ENCODE measurements at regions not wholly inside any gene's neighbourhood (a gene's known extent, or its start where the extent isn't known, plus 50 kb on each side); places are given as distances from the start of the nearest gene placed in this dataset.

- no peaks in the 10 kb centered on the region for H3K79me2 ChIP-seq (ENCODE audit: insufficient read depth, low read length)
- no peak overlapping the region for H3K9ac ChIP-seq (ENCODE audit: low read depth, low read length, poor library complexity, severe bottlenecking)
- H3K9me3 ChIP-seq (ENCODE audit: insufficient read depth, low read depth, low read length), result no peaks in the 10 kb centered on the region
- no peaks in the 10 kb centered on the region for H3K36me3 ChIP-seq (ENCODE audit: insufficient read depth, low read length)
- no peak overlapping the region for H3K4me2 ChIP-seq (ENCODE audit: low read depth, low read length, poor library complexity, severe bottlenecking)
- H3K9me2 ChIP-seq (replicated peaks; ENCODE audit: low read depth, low read length), result no peaks in the 10 kb centered on the region
- no peaks in the 10 kb centered on the region for H4K20me1 ChIP-seq (ENCODE audit: insufficient read depth, low read length, poor library complexity, severe bottlenecking)
- H3K4me1 ChIP-seq (ENCODE audit: insufficient read depth, low read length, poor library complexity, severe bottlenecking), result no peaks in the 10 kb centered on the region
- no peak overlapping the region for H3K4me3 ChIP-seq (ENCODE audit: low read length, poor library complexity, severe bottlenecking)
- H2AFZ ChIP-seq (ENCODE audit: low read length), result no peak overlapping the region
- TF ChIP-seq CTCF (conservative IDR thresholded peaks at IDR 0.05; ENCODE audit: low read length) (no peak), EZH2phosphoT487 (IDR thresholded peaks at IDR 0.05; ENCODE audit: borderline replicate concordance) (no peak)
- no peaks in the 10 kb centered on the region for H3K27me3 ChIP-seq (ENCODE audit: insufficient read depth, low read length, poor library complexity, severe bottlenecking)
- H3F3A ChIP-seq (ENCODE audit: low read depth), result no peaks in the 10 kb centered on the region
Measured at GRCh38 chr12:77372026-77372425, 306.7 kb upstream of the E2F7 start.

DNA sequence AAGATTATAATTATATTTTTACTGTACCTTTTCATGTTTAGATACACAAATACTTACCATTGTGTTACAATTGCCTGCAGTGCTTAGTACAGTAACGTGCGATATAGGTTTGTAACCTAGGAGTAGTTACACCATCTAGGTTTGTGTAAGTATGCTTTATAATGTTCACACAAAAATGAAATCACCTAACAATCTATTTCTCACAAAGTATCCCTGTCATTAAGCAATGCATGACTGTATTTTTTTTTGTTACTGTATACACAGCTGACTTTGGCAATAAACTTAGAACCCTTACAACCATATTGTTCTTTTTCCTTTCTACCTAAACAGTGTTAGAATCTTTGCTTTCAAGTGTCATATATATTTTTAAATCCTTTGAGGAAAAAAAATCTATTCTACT lies 303.0 kb upstream of the E2F7 start:
- Histone ChIP-seq H3K9ac (ENCODE audit: low read depth, low read length, poor library complexity, severe bottlenecking) (no peak overlapping the region), H3K36me3 (ENCODE audit: insufficient read depth, low read length) (no peaks in the 10 kb centered on the region), H3K79me2 (ENCODE audit: insufficient read depth, low read length) (no peaks in the 10 kb centered on the region), H3F3A (ENCODE audit: low read depth) (no peaks in the 10 kb centered on the region), H3K9me2 (replicated peaks; ENCODE audit: low read depth, low read length) (no peaks in the 10 kb centered on the region), H3K4me2 (ENCODE audit: low read depth, low read length, poor library complexity, severe bottlenecking) (no peak overlapping the region), H3K27me3 (ENCODE audit: insufficient read depth, low read length, poor library complexity, severe bottlenecking) (no peaks in the 10 kb centered on the region), H3K4me1 (ENCODE audit: insufficient read depth, low read length, poor library complexity, severe bottlenecking) (no peaks in the 10 kb centered on the region), H4K20me1 (ENCODE audit: insufficient read depth, low read length, poor library complexity, severe bottlenecking) (no peaks in the 10 kb centered on the region), H3K9me3 (ENCODE audit: insufficient read depth, low read depth, low read length) (no peaks in the 10 kb centered on the region), H2AFZ (ENCODE audit: low read length) (no peak overlapping the region), H3K4me3 (ENCODE audit: low read length, poor library complexity, severe bottlenecking) (no peak overlapping the region)
- TF ChIP-seq EZH2phosphoT487 (IDR thresholded peaks at IDR 0.05; ENCODE audit: borderline replicate concordance) (no peak), CTCF (conservative IDR thresholded peaks at IDR 0.05; ENCODE audit: low read length) (no peak)

DNA sequence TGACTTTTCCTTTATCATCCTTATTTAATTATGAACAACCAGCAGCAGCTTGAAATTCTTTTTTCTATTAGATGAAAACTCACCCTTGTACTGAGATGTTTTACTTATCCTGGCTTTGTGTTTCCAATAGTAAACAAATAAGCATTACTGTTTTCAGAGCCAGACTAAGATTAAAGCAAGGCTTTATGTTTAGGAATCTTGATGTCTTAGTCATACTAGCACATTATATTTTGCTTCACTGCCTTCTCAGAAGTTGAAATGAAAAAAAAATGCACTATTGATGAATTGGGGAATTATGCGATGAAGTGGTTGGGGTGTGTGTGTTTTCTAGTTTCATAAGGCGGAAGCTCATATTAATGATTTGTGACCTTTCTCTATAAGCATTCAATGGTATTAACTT lies 301.2 kb upstream of the E2F7 start:
- Histone ChIP-seq H3K9ac (ENCODE audit: low read depth, low read length, poor library complexity, severe bottlenecking) (no peak overlapping the region), H3K9me2 (replicated peaks; ENCODE audit: low read depth, low read length) (no peaks in the 10 kb centered on the region), H3K9me3 (ENCODE audit: insufficient read depth, low read depth, low read length) (no peaks in the 10 kb centered on the region), H3K27me3 (ENCODE audit: insufficient read depth, low read length, poor library complexity, severe bottlenecking) (no peaks in the 10 kb centered on the region), H3K36me3 (ENCODE audit: insufficient read depth, low read length) (no peaks in the 10 kb centered on the region), H3K4me3 (ENCODE audit: low read length, poor library complexity, severe bottlenecking) (no peak overlapping the region), H3F3A (ENCODE audit: low read depth) (no peaks in the 10 kb centered on the region), H3K4me2 (ENCODE audit: low read depth, low read length, poor library complexity, severe bottlenecking) (no peak overlapping the region), H4K20me1 (ENCODE audit: insufficient read depth, low read length, poor library complexity, severe bottlenecking) (no peaks in the 10 kb centered on the region), H3K4me1 (ENCODE audit: insufficient read depth, low read length, poor library complexity, severe bottlenecking) (no peaks in the 10 kb centered on the region), H2AFZ (ENCODE audit: low read length) (no peak overlapping the region), H3K79me2 (ENCODE audit: insufficient read depth, low read length) (no peaks in the 10 kb centered on the region)
- TF ChIP-seq CTCF (conservative IDR thresholded peaks at IDR 0.05; ENCODE audit: low read length) (no peak), EZH2phosphoT487 (IDR thresholded peaks at IDR 0.05; ENCODE audit: borderline replicate concordance) (no peak)

All from Loucy (cell line).